ENCODE measurements at regions not wholly inside any gene's neighbourhood (a gene's known extent, or its start where the extent isn't known, plus 50 kb on each side); places are given as distances from the start of the nearest gene placed in this dataset.

DNA sequence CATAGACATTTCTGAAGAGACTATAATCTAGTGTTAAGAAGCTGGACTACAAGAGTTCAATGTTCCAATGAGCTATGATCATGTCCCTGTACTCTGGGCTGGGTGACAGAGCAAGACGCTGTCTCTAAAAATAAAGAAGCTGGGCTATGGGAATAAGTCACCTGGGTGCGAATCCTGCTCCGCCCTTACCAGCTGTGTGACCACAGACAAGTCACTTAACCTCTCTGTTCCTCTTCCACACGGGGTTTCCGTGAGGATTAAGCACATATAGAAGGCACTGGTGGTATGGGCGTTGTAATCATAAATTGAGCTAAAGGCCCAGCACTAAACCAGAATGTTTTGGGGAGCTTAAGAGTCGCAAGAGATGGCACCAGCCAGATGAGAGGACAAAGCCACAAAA lies 178.5 kb downstream of the HAUS1 start:
- intact Hi-C loops (cut with DNase I), result loop anchor here (2.0 to 5.0 kb wide), 2 partner anchors 202 to 375 kb away; partner anchors contain the start of gene LOXHD1
- Histone ChIP-seq H3K27me3 (no peaks in the 10 kb centered on the region), H3K27ac (no peak overlapping the region), H3K9me3 (no peaks in the 10 kb centered on the region), H3K4me1 (no peaks in the 10 kb centered on the region), H3K4me3 (replicated peaks in 1 of 3) (no peak overlapping the region), H3K36me3 (no peaks in the 10 kb centered on the region)
- no peak for DNase-seq
- TF ChIP-seq CTCF (IDR thresholded peaks at IDR 0.05) (no peak), POLR2A (IDR thresholded peaks at IDR 0.05) (no peak)
- 92 to 96% methylated on average over 7 of the region's 7 CpGs for WGBS, 2 donors

DNA sequence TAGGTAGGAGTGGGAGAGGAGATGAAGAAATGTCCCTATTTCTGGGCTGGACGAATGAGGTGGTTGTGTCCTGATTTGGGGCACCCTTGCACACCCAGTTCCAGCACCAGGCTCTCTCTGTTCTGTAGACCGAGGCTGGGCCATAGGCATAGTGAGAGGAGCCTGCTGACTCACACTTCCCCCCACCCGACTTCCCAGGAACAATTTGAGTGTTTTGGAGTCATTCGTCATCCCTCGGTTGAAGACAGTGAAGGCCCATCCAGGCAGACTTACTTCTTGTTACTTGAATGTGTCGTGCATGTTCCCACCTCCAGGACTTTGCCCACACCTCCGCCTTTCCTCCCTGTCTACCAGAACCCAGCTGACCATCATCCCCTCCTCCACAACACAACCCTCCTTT lies 179.1 kb downstream of the HAUS1 start:
- Histone ChIP-seq H3K27ac (no peak overlapping the region), H3K4me3 (replicated peaks in 1 of 3) (no peak overlapping the region), H3K36me3 (no peaks in the 10 kb centered on the region), H3K27me3 (no peaks in the 10 kb centered on the region), H3K4me1 (no peaks in the 10 kb centered on the region), H3K9me3 (no peaks in the 10 kb centered on the region)
- 85 to 86% methylated on average over 7 of the region's 7 CpGs for WGBS, 2 donors
- DNase-seq, result no peak
- intact Hi-C loops (cut with DNase I), result loop anchor here (2.0 to 5.0 kb wide), 2 partner anchors 202 to 374 kb away; partner anchors contain the start of gene LOXHD1
- TF ChIP-seq CTCF (IDR thresholded peaks at IDR 0.05), result no peak
- TF ChIP-seq POLR2A (IDR thresholded peaks at IDR 0.05), result no peak

GRCh38 chr18:46283895-46284295 lies 179.7 kb downstream of the HAUS1 start:
- Histone ChIP-seq H3K4me1 (no peaks in the 10 kb centered on the region), H3K27ac (no peak overlapping the region), H3K36me3 (no peaks in the 10 kb centered on the region), H3K9me3 (no peaks in the 10 kb centered on the region), H3K4me3 (replicated peaks in 1 of 3) (no peak overlapping the region), H3K27me3 (no peaks in the 10 kb centered on the region)
- TF ChIP-seq CTCF (IDR thresholded peaks at IDR 0.05), result no peak
- TF ChIP-seq POLR2A (IDR thresholded peaks at IDR 0.05), result no peak
- no peak for DNase-seq
- intact Hi-C loops (cut with DNase I), result loop anchor here (2.0 to 5.0 kb wide), 2 partner anchors 201 to 373 kb away; partner anchors contain the start of gene LOXHD1
- WGBS, 2 donors, result 33 to 35% methylated on average over 4 of the region's 4 CpGs

GRCh38 chr18:46289463-46289862 lies 185.3 kb downstream of the HAUS1 start:
- Histone ChIP-seq H3K27ac (no peak overlapping the region), H3K4me1 (no peaks in the 10 kb centered on the region), H3K4me3 (replicated peaks in 1 of 3) (no peak overlapping the region), H3K27me3 (no peaks in the 10 kb centered on the region), H3K9me3 (no peaks in the 10 kb centered on the region), H3K36me3 (no peaks in the 10 kb centered on the region)
- intact Hi-C loops (cut with DNase I), result no loop called here
- TF ChIP-seq POLR2A (IDR thresholded peaks at IDR 0.05), result no peak
- TF ChIP-seq CTCF (IDR thresholded peaks at IDR 0.05), result no peak
- no peak for DNase-seq
- WGBS, 2 donors, result 89% methylated on average over 3 of the region's 3 CpGs

DNA sequence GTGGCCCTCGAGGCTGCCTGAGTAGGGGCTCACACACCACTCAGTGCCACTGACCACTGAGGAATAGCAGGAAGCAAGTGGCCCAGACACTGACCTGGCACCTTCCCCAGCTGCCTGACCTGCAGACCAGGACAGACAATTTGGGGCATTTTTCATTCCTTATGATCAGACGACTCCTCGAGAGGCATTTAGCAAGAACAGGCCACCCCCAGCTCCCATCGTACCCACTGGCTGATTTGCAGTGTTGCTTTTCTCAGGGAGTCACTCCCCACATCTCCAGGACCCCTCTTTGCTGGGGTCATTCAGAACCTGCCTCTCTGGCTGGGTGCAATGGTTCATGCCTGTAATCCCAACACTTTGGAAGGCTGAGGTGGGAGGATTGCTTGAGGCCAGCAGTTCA lies 185.7 kb downstream of the HAUS1 start:
- Histone ChIP-seq H3K27ac (no peak overlapping the region), H3K9me3 (no peaks in the 10 kb centered on the region), H3K4me3 (replicated peaks in 1 of 3) (no peak overlapping the region), H3K36me3 (no peaks in the 10 kb centered on the region), H3K27me3 (no peaks in the 10 kb centered on the region), H3K4me1 (no peaks in the 10 kb centered on the region)
- TF ChIP-seq POLR2A (IDR thresholded peaks at IDR 0.05) (no peak), CTCF (IDR thresholded peaks at IDR 0.05) (no peak)
- no peak for DNase-seq
- 67 to 80% methylated on average over 4 of the region's 4 CpGs for WGBS, 2 donors
- intact Hi-C loops (cut with DNase I), result no loop called here

All from thyroid gland (tissue), 4 donors.